Spleen (tissue), 7 donors: ENCODE measurements at regions not wholly inside any gene's neighbourhood (a gene's known extent, or its start where the extent isn't known, plus 50 kb on each side); places are given as distances from the start of the nearest gene placed in this dataset.

Source experiments
- CTCF ChIP-seq, 11 experiments: fragments of 200-600 bp in 7 of 11; fragments of 450-650 bp in 4 of 11; sonication (generic) in 4 of 11; IDR thresholded peaks in 8 of 11; conservative IDR thresholded peaks in 3 of 11; 1 replicate in 7 of 11; 2 replicates in 4 of 11; pipeline versions ENCODE4 v1.4.0 to v1.8.0; 2016 to 2021; ENCODE audit warnings: antibody characterized with exemption in 11 of 11, inconsistent platforms in 4 of 11, mild to moderate bottlenecking in 1 of 11
- POLR2A ChIP-seq, 3 donors: fragments of 450-650 bp; IDR thresholded peaks; one replicate each; pipeline ENCODE4 v1.5.1; 2017; ENCODE audit warnings: antibody characterized with exemption in 3 of 3, mild to moderate bottlenecking in 1 of 3
- POLR2AphosphoS5 ChIP-seq, 3 donors: sonication (generic); formaldehyde crosslinking; IDR thresholded peaks; one replicate each; pipeline ENCODE4 v1.5.1; 2017; ENCODE audit warnings: antibody characterized with exemption in 3 of 3
- donor health status: DM: no; HTN: no; CAD: no; lungs with moderate emphysema.
- donor health status: DM: no; HTN: no; CAD: no.
- donor health status: DM: no; HTN: no; CAD: no.

- no peak for TF ChIP-seq CTCF (IDR thresholded peaks at IDR 0.05 in 8 of 11, conservative IDR thresholded peaks at IDR 0.05 in 3 of 11)
- TF ChIP-seq POLR2A (IDR thresholded peaks at IDR 0.05): no peak
- no peak for TF ChIP-seq POLR2AphosphoS5 (IDR thresholded peaks at IDR 0.05)
These were observed 170.9 kb downstream of the MIAT start for GRCh38 chr22:26828311-26828710.
